ENCODE measurements at regions not wholly inside any gene's neighbourhood (a gene's known extent, or its start where the extent isn't known, plus 50 kb on each side); places are given as distances from the start of the nearest gene placed in this dataset.

GRCh38 chr13:80923907-80924306 is 583.0 kb upstream of the SPRY2 start:
- Histone ChIP-seq H3K4me1 (ENCODE audit: control insufficient read depth in 4 of 4, insufficient read depth in 4 of 4, low read length in 3 of 4) (no peaks in the 10 kb centered on the region), H3K27ac (ENCODE audit: low read depth in 1 of 2, low read length in 2 of 2) (no peak overlapping the region), H3K9ac (ENCODE audit: low read depth in 1 of 2, low read length in 2 of 2) (no peak overlapping the region), H3K27me3 (ENCODE audit: control insufficient read depth in 4 of 4, insufficient read depth in 4 of 4, low read length in 3 of 4) (no peaks in the 10 kb centered on the region), H3K4me3 (ENCODE audit: low read depth in 1 of 3, low read length in 3 of 3) (no peak overlapping the region), H3K9me3 (ENCODE audit: control insufficient read depth in 4 of 4, low read length in 3 of 4) (no peaks in the 10 kb centered on the region), H3K36me3 (ENCODE audit: control insufficient read depth in 4 of 4, insufficient read depth in 3 of 4, low read depth in 1 of 4, low read length in 3 of 4) (no peaks in the 10 kb centered on the region)
- DNase-seq (ENCODE audit: low spot score), result no peak
- 87% methylated on average over 3 of the region's 3 CpGs for WGBS
- TF ChIP-seq RAD21 (IDR thresholded peaks at IDR 0.05) (peak; percentile 33 to 38), JUND (IDR thresholded peaks at IDR 0.05) (no peak)

DNA sequence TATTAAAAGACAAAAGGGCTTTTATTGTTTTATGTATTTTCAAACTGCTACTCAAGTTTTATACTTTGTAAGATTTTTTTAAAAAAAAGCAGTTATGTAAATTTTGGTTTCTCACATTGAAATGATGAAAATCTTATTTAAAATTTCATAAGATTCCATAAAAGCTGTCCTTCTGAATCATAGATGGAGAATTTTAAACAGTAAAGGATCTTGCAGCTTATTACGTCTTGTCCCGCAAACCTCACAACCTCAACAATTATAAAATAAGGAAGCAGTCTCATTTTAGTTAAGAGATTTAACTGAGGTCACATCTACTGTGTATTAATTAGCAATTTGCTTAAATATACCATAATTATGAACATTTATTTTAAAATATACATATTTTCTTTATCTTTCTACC is 581.0 kb upstream of the SPRY2 start:
- Histone ChIP-seq H3K4me3 (ENCODE audit: low read depth in 1 of 3, low read length in 3 of 3) (no peak overlapping the region), H3K9ac (ENCODE audit: low read depth in 1 of 2, low read length in 2 of 2) (no peak overlapping the region), H3K4me1 (ENCODE audit: control insufficient read depth in 4 of 4, insufficient read depth in 4 of 4, low read length in 3 of 4) (no peaks in the 10 kb centered on the region), H3K27ac (ENCODE audit: low read depth in 1 of 2, low read length in 2 of 2) (no peak overlapping the region), H3K9me3 (ENCODE audit: control insufficient read depth in 4 of 4, low read length in 3 of 4) (no peaks in the 10 kb centered on the region), H3K27me3 (ENCODE audit: control insufficient read depth in 4 of 4, insufficient read depth in 4 of 4, low read length in 3 of 4) (no peaks in the 10 kb centered on the region), H3K36me3 (ENCODE audit: control insufficient read depth in 4 of 4, insufficient read depth in 3 of 4, low read depth in 1 of 4, low read length in 3 of 4) (no peaks in the 10 kb centered on the region)
- no peak for DNase-seq (ENCODE audit: low spot score)
- TF ChIP-seq, protein P1, sequence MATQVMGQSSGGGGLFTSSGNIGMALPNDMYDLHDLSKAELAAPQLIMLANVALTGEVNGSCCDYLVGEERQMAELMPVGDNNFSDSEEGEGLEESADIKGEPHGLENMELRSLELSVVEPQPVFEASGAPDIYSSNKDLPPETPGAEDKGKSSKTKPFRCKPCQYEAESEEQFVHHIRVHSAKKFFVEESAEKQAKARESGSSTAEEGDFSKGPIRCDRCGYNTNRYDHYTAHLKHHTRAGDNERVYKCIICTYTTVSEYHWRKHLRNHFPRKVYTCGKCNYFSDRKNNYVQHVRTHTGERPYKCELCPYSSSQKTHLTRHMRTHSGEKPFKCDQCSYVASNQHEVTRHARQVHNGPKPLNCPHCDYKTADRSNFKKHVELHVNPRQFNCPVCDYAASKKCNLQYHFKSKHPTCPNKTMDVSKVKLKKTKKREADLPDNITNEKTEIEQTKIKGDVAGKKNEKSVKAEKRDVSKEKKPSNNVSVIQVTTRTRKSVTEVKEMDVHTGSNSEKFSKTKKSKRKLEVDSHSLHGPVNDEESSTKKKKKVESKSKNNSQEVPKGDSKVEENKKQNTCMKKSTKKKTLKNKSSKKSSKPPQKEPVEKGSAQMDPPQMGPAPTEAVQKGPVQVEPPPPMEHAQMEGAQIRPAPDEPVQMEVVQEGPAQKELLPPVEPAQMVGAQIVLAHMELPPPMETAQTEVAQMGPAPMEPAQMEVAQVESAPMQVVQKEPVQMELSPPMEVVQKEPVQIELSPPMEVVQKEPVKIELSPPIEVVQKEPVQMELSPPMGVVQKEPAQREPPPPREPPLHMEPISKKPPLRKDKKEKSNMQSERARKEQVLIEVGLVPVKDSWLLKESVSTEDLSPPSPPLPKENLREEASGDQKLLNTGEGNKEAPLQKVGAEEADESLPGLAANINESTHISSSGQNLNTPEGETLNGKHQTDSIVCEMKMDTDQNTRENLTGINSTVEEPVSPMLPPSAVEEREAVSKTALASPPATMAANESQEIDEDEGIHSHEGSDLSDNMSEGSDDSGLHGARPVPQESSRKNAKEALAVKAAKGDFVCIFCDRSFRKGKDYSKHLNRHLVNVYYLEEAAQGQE (IDR thresholded peaks at IDR 0.05), result no peak
- TF ChIP-seq RXRA (IDR thresholded peaks at IDR 0.05) (no peak), EGR1 (IDR thresholded peaks at IDR 0.05; ENCODE audit: low read depth in 2 of 2) (no peak), ZBTB33 (IDR thresholded peaks at IDR 0.05) (no peak), HNF4G (IDR thresholded peaks at IDR 0.05) (no peak), FOXA2 (IDR thresholded peaks at IDR 0.05) (no peak), JUND (IDR thresholded peaks at IDR 0.05) (no peak), FOXA1 (IDR thresholded peaks at IDR 0.05) (no peak), YY1 (IDR thresholded peaks at IDR 0.05) (no peak), NR2F2 (IDR thresholded peaks at IDR 0.05) (no peak), GABPA (IDR thresholded peaks at IDR 0.05 in 1 of 2, conservative IDR thresholded peaks at IDR 0.05 in 1 of 2) (no peak), ATF3 (IDR thresholded peaks at IDR 0.05) (no peak), CTCF (IDR thresholded peaks at IDR 0.05; ENCODE audit: low read depth, low read length, missing input control) (no peak), TAF1 (conservative IDR thresholded peaks at IDR 0.05) (no peak)
- TF ChIP-seq, protein P2, sequence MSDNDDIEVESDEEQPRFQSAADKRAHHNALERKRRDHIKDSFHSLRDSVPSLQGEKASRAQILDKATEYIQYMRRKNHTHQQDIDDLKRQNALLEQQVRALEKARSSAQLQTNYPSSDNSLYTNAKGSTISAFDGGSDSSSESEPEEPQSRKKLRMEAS (IDR thresholded peaks at IDR 0.05), result no peak
- 94% methylated on average over 2 of the region's 2 CpGs for WGBS
